ENCODE measurements at regions not wholly inside any gene's neighbourhood (a gene's known extent, or its start where the extent isn't known, plus 50 kb on each side); places are given as distances from the start of the nearest gene placed in this dataset.

- no peak overlapping the region for H3K9ac ChIP-seq (ENCODE audit: extremely low read depth, low read length, poor library complexity, severe bottlenecking)
- H3K9me3 ChIP-seq (ENCODE audit: control insufficient read depth, low read length), result peaks cover 59% of the 10 kb centered on the region
- DNase-seq, result no peak
- H3K4me3 Mint-ChIP-seq, result no peak overlapping the region
- H3K9me3 Mint-ChIP-seq, result peaks cover 56% of the 10 kb centered on the region
- 89 to 93% methylated on average over 2 to 4 of the region's 5 CpGs for WGBS, 2 experiments (ENCODE audit: insufficient coverage in 1 of 2, insufficient read length in 1 of 2)
- H3K36me3 Mint-ChIP-seq (ENCODE audit: low read depth), result peaks cover 7% of the 10 kb centered on the region
- no peaks in the 10 kb centered on the region for H3K36me3 ChIP-seq (ENCODE audit: control insufficient read depth, insufficient read depth, low read length)
- no peak overlapping the region for H3K27ac Mint-ChIP-seq
- no peaks in the 10 kb centered on the region for H3K4me1 ChIP-seq (ENCODE audit: control insufficient read depth, insufficient read depth, low read length)
- H3K27me3 ChIP-seq (ENCODE audit: control insufficient read depth, insufficient read depth, low read length, poor library complexity, severe bottlenecking), result no peaks in the 10 kb centered on the region
- no peak for TF ChIP-seq CTCF (conservative IDR thresholded peaks at IDR 0.05)
- peaks cover 4% of the 10 kb centered on the region for H3K27me3 Mint-ChIP-seq (ENCODE audit: insufficient read depth)
- peaks cover 17% of the 10 kb centered on the region for H3K4me1 Mint-ChIP-seq
- no peak overlapping the region for H3K27ac ChIP-seq (ENCODE audit: low read depth, low read length)
- no peak overlapping the region for H3K4me3 ChIP-seq (ENCODE audit: low read length)
These were observed 76.2 kb upstream of the HABP2 start for GRCh38 chr10:113476673-113477072.

DNA sequence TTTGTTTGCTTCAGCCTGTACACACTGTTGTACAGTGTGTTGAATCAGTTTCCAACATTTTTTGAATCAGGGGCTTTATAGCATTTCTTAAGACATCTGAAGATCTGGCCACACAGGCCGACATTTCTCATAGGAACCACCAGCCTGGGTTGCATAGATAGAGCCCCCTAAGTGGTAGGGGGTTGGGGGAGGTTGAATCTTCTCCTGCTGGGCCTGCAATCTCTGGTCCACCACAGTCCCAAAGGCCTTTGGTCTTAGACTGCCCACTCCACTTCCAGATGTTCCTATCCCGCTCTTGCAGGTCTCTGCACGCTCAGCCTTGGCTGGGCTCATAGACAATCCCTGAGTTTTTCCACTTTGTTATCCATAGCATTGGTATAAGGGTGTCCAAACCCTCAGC, 75.4 kb upstream of the HABP2 start:
- no peak overlapping the region for H3K27ac Mint-ChIP-seq
- H3K4me1 ChIP-seq (ENCODE audit: control insufficient read depth, insufficient read depth, low read length), result no peaks in the 10 kb centered on the region
- H3K9ac ChIP-seq (ENCODE audit: extremely low read depth, low read length, poor library complexity, severe bottlenecking), result no peak overlapping the region
- H3K4me1 Mint-ChIP-seq, result peaks cover 15% of the 10 kb centered on the region
- no peaks in the 10 kb centered on the region for H3K27me3 ChIP-seq (ENCODE audit: control insufficient read depth, insufficient read depth, low read length, poor library complexity, severe bottlenecking)
- peaks cover 5% of the 10 kb centered on the region for H3K27me3 Mint-ChIP-seq (ENCODE audit: insufficient read depth)
- H3K27ac ChIP-seq (ENCODE audit: low read depth, low read length), result no peak overlapping the region
- H3K36me3 Mint-ChIP-seq (ENCODE audit: low read depth), result peaks cover 4% of the 10 kb centered on the region
- peaks cover 58% of the 10 kb centered on the region for H3K9me3 ChIP-seq (ENCODE audit: control insufficient read depth, low read length)
- no peaks in the 10 kb centered on the region for H3K36me3 ChIP-seq (ENCODE audit: control insufficient read depth, insufficient read depth, low read length)
- no peak for DNase-seq
- H3K9me3 Mint-ChIP-seq, result peaks cover 52% of the 10 kb centered on the region
- WGBS, 2 experiments (ENCODE audit: insufficient coverage in 1 of 2, insufficient read length in 1 of 2), result 99% methylated on average over 3 of the region's 3 CpGs; no CpG with 5 or more reads in 1 of the 2 experiments
- no peak overlapping the region for H3K4me3 ChIP-seq (ENCODE audit: low read length)
- no peak overlapping the region for H3K4me3 Mint-ChIP-seq
- TF ChIP-seq CTCF (conservative IDR thresholded peaks at IDR 0.05), result no peak

DNA sequence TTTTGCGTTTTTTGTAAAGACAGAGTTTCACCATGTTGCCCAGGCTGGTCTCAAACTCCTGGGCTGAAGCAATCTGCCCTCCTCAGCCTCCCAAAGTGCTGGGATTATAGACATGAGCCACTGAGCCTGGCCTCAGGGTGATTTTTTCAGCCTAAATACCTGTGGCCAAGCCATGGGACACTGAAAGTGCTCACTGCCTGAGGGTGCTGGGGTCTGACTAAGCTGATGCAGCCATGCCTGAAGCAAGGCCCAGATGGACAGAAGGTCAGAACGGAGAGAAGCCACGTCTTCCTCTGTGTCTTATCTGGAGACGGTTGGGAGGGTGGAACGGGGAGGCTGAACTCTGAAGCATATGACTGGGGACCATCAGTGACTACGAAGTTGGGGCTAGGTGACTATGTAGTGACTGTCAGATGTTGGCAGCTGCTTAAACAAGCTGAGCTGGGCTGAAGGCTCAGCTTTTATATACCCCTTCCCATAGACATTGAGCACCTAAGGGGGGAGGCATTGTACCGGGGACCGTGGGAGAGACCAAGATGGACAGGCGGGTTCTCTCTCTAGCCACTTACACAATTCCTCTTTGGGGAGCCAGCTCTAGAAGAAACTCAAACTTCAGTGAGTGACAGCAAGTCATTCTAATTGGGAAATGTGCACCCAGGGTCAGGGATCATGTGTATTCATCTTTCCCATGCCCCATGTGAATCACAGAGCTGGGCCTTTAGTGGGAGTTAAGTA, 73.3 kb upstream of the HABP2 start:
- H3K9me3 ChIP-seq (ENCODE audit: control insufficient read depth, low read length), result peaks cover 39% of the 10 kb centered on the region
- Mint-ChIP-seq H3K4me3 (no peak overlapping the region), H3K9me3 (peaks cover 48% of the 10 kb centered on the region)

More for the DNA sequence above, 73.3 kb upstream of the HABP2 start:
- Mint-ChIP-seq H3K36me3 (ENCODE audit: low read depth) (peaks cover 4% of the 10 kb centered on the region), H3K4me1 (peaks cover 15% of the 10 kb centered on the region), H3K27ac (no peak overlapping the region), H3K27me3 (ENCODE audit: insufficient read depth) (peaks cover 5% of the 10 kb centered on the region)
- Histone ChIP-seq H3K4me1 (ENCODE audit: control insufficient read depth, insufficient read depth, low read length) (no peaks in the 10 kb centered on the region), H3K9ac (ENCODE audit: extremely low read depth, low read length, poor library complexity, severe bottlenecking) (no peak overlapping the region), H3K4me3 (ENCODE audit: low read length) (peak overlapping the region; percentile 57), H3K27ac (ENCODE audit: low read depth, low read length) (no peak overlapping the region), H3K27me3 (ENCODE audit: control insufficient read depth, insufficient read depth, low read length, poor library complexity, severe bottlenecking) (no peaks in the 10 kb centered on the region), H3K36me3 (ENCODE audit: control insufficient read depth, insufficient read depth, low read length) (no peaks in the 10 kb centered on the region)
- no peak for TF ChIP-seq CTCF (conservative IDR thresholded peaks at IDR 0.05)
- WGBS, 2 experiments (ENCODE audit: insufficient coverage in 1 of 2, insufficient read length in 1 of 2), result 90 to 100% methylated on average over 5 to 9 of the region's 9 CpGs
- no peak for DNase-seq
